Tibial nerve (tissue), 4 donors: ENCODE measurements at regions not wholly inside any gene's neighbourhood (a gene's known extent, or its start where the extent isn't known, plus 50 kb on each side); places are given as distances from the start of the nearest gene placed in this dataset.

Experiments
- DNase-seq, 2 donors: peaks; one replicate each; pipeline ENCODE4 v3.0.0-alpha.2; 2019; ENCODE audit warnings: low spot score in 2 of 2
- H3K27ac ChIP-seq, 4 donors: fragments of 200-600 bp; sonication (generic) in 3 of 4; one replicate each; pipeline ENCODE4 v1.5.1; 2017 to 2019; ENCODE audit warnings: mild to moderate bottlenecking in 1 of 4
- H3K27me3 ChIP-seq, 2 donors: fragments of 200-600 bp; sonication (generic) in 1 of 2; one replicate each; pipeline versions ENCODE4 v1.5.1 to v1.6.0; 2017 to 2019
- H3K36me3 ChIP-seq, 3 donors: fragments of 200-600 bp; sonication (generic); one replicate each; pipeline ENCODE4 v1.5.1; 2018 to 2019
- H3K4me1 ChIP-seq, 4 donors: fragments of 200-600 bp; sonication (generic) in 3 of 4; one replicate each; pipeline ENCODE4 v1.5.1; 2017 to 2019
- H3K4me3 ChIP-seq, 4 donors: fragments of 200-600 bp; sonication (generic) in 3 of 4; one replicate each; pipeline ENCODE4 v1.5.1; 2017 to 2019; ENCODE audit warnings: mild to moderate bottlenecking in 1 of 4, moderate library complexity in 1 of 4
- H3K9me3 ChIP-seq, 4 donors: fragments of 200-600 bp; sonication (generic) in 3 of 4; one replicate each; pipeline ENCODE4 v1.5.1; 2017 to 2019
- CTCF ChIP-seq, 5 experiments: fragments of 200-600 bp in 3 of 5; fragments of 450-650 bp in 2 of 5; sonication (generic) in 3 of 5; IDR thresholded peaks; one replicate each; pipeline ENCODE4 v1.5.1; 2016 to 2019; ENCODE audit warnings: antibody characterized with exemption in 5 of 5, mild to moderate bottlenecking in 3 of 5, moderate library complexity in 2 of 5
- EP300 ChIP-seq, 2 donors: sonication (generic); formaldehyde crosslinking; IDR thresholded peaks; one replicate each; pipeline ENCODE4 v1.6.1; 2017; ENCODE audit warnings: antibody characterized with exemption in 2 of 2, mild to moderate bottlenecking in 1 of 2
- POLR2A ChIP-seq, 2 donors: fragments of 450-650 bp; IDR thresholded peaks; one replicate each; pipeline ENCODE4 v1.6.1; 2017; ENCODE audit warnings: antibody characterized with exemption in 2 of 2, mild to moderate bottlenecking in 2 of 2, moderate library complexity in 2 of 2
- WGBS, 2 donors: methylation state at CpG; one replicate each; pipeline ENCODE4 v1.1.5; 2018; 5-methylcytosine and 5-hydroxymethylcytosine counted together

GRCh38 chr12:20011200-20011599, 357.1 kb upstream of the PDE3A start:
- TF ChIP-seq POLR2A (IDR thresholded peaks at IDR 0.05) (no peak), CTCF (IDR thresholded peaks at IDR 0.05) (no peak), EP300 (IDR thresholded peaks at IDR 0.05) (no peak)
- WGBS, 2 donors = 30 to 48% methylated on average over 2 of the region's 2 CpGs
- peaks cover 0 to 5% (median 0%) of the 10 kb centered on the region in 4 donors for H3K4me1 ChIP-seq

GRCh38 chr12:20017802-20018201, 350.5 kb upstream of the PDE3A start:
- Histone ChIP-seq H3K4me1 (no peaks in the 10 kb centered on the region), H3K27me3 (no peaks in the 10 kb centered on the region), H3K4me3 (no peak overlapping the region), H3K27ac (no peak overlapping the region), H3K9me3 (no peaks in the 10 kb centered on the region), H3K36me3 (no peaks in the 10 kb centered on the region)
- DNase-seq = no peak
- TF ChIP-seq CTCF (IDR thresholded peaks at IDR 0.05) (no peak), POLR2A (IDR thresholded peaks at IDR 0.05) (no peak), EP300 (IDR thresholded peaks at IDR 0.05) (no peak)

More at GRCh38 chr12:20011200-20011599, 357.1 kb upstream of the PDE3A start:
- Histone ChIP-seq H3K9me3 (no peaks in the 10 kb centered on the region), H3K4me3 (no peak overlapping the region), H3K36me3 (no peaks in the 10 kb centered on the region), H3K27me3 (no peaks in the 10 kb centered on the region), H3K27ac (no peak overlapping the region)
- peak in 1 of 2 donors; percentile 32 for DNase-seq

GRCh38 chr12:20018406-20018805, 349.9 kb upstream of the PDE3A start:
- TF ChIP-seq POLR2A (IDR thresholded peaks at IDR 0.05) (no peak), CTCF (IDR thresholded peaks at IDR 0.05) (no peak), EP300 (IDR thresholded peaks at IDR 0.05) (no peak)
- Histone ChIP-seq H3K9me3 (no peaks in the 10 kb centered on the region), H3K27me3 (no peaks in the 10 kb centered on the region), H3K4me3 (no peak overlapping the region), H3K4me1 (no peaks in the 10 kb centered on the region), H3K36me3 (no peaks in the 10 kb centered on the region), H3K27ac (no peak overlapping the region)
- no peak for DNase-seq
- WGBS, 2 donors = 52 to 54% methylated on average over 3 of the region's 3 CpGs

GRCh38 chr12:20024194-20024593, 344.1 kb upstream of the PDE3A start:
- 44 to 54% methylated on average over 6 of the region's 6 CpGs for WGBS, 2 donors
- TF ChIP-seq EP300 (IDR thresholded peaks at IDR 0.05) (peak; percentile 13 to 85), CTCF (IDR thresholded peaks at IDR 0.05) (no peak)
- Histone ChIP-seq H3K4me3 (no peak overlapping the region), H3K4me1 (peaks cover 0 to 8% (median 0%) of the 10 kb centered on the region in 4 donors), H3K36me3 (no peaks in the 10 kb centered on the region), H3K9me3 (no peaks in the 10 kb centered on the region), H3K27me3 (no peaks in the 10 kb centered on the region), H3K27ac (no peak overlapping the region)
- DNase-seq = peak in 1 of 2 donors; percentile 28

- Histone ChIP-seq H3K36me3 (no peaks in the 10 kb centered on the region), H3K27me3 (no peaks in the 10 kb centered on the region), H3K27ac (no peak overlapping the region), H3K9me3 (no peaks in the 10 kb centered on the region), H3K4me3 (no peak overlapping the region), H3K4me1 (peaks cover 0 to 11% (median 0%) of the 10 kb centered on the region in 4 donors)
- no peak for DNase-seq
- no peak for TF ChIP-seq CTCF (IDR thresholded peaks at IDR 0.05)
- no peak for TF ChIP-seq POLR2A (IDR thresholded peaks at IDR 0.05)
- TF ChIP-seq EP300 (IDR thresholded peaks at IDR 0.05) = no peak
- WGBS, 2 donors = 91 to 93% methylated on average over 1 of the region's 1 CpG
These were observed 340.3 kb upstream of the PDE3A start for GRCh38 chr12:20028033-20028432.
